ENCODE measurements at regions not wholly inside any gene's neighbourhood (a gene's known extent, or its start where the extent isn't known, plus 50 kb on each side); places are given as distances from the start of the nearest gene placed in this dataset.
"Not testable (repeated sequence)": the region's sequence is repeated elsewhere in the genome, so short reads cannot be mapped to it uniquely, and the experiment has no call there.

GRCh38 chr5:18395126-18396110 is 761.2 kb downstream of the TAF11L14 start:
- DNase-seq, result no peak
- Histone ChIP-seq H3K4me1 (no peaks in the 10 kb centered on the region), H3K27ac (no peak overlapping the region), H3K27me3 (no peaks in the 10 kb centered on the region), H3K9me3 (no peaks in the 10 kb centered on the region), H3K36me3 (no peaks in the 10 kb centered on the region), H3K4me3 (no peak overlapping the region)
- intact Hi-C loops (cut with DNase I; ENCODE audit: low total_unique reads), result no loop called here
- TF ChIP-seq POLR2A (IDR thresholded peaks at IDR 0.05) (no peak), CTCF (IDR thresholded peaks at IDR 0.05) (no peak)

- H3K27me3 ChIP-seq, result no peaks in the 10 kb centered on the region
- H3K4me1 ChIP-seq, result no peaks in the 10 kb centered on the region
- H3K9me3 ChIP-seq, result no peaks in the 10 kb centered on the region
- no peak overlapping the region for H3K27ac ChIP-seq
- H3K36me3 ChIP-seq, result no peaks in the 10 kb centered on the region
- DNase-seq, result no peak
- intact Hi-C loops (cut with DNase I; ENCODE audit: low total_unique reads), result no loop called here
- H3K4me3 ChIP-seq, result no peak overlapping the region
- TF ChIP-seq POLR2A (IDR thresholded peaks at IDR 0.05), result no peak
- TF ChIP-seq CTCF (IDR thresholded peaks at IDR 0.05), result no peak
These were observed 763.1 kb downstream of the TAF11L14 start for GRCh38 chr5:18397371-18397770.

- TF ChIP-seq CTCF (IDR thresholded peaks at IDR 0.05) (no peak), POLR2A (IDR thresholded peaks at IDR 0.05) (no peak)
- intact Hi-C loops (cut with DNase I; ENCODE audit: low total_unique reads), result no loop called here
These were observed 763.6 kb downstream of the TAF11L14 start for GRCh38 chr5:18397891-18398290.

GRCh38 chr5:18399461-18400327 is 765.4 kb downstream of the TAF11L14 start:
- H3K27me3 ChIP-seq; H3K27ac ChIP-seq; H3K4me1 ChIP-seq; H3K9me3 ChIP-seq; H3K36me3 ChIP-seq; DNase-seq; H3K4me3 ChIP-seq; intact Hi-C loops (cut with DNase I; ENCODE audit: low total_unique reads): not testable (repeated sequence)

More at GRCh38 chr5:18397891-18398290, 763.6 kb downstream of the TAF11L14 start:
- Histone ChIP-seq H3K9me3 (no peaks in the 10 kb centered on the region), H3K4me1 (no peaks in the 10 kb centered on the region), H3K4me3 (no peak overlapping the region), H3K27ac (no peak overlapping the region), H3K36me3 (no peaks in the 10 kb centered on the region), H3K27me3 (no peaks in the 10 kb centered on the region)
- DNase-seq, result no peak

- Histone ChIP-seq H3K4me3 (no peak overlapping the region), H3K27me3 (no peaks in the 10 kb centered on the region), H3K4me1 (no peaks in the 10 kb centered on the region), H3K9me3 (no peaks in the 10 kb centered on the region), H3K27ac (no peak overlapping the region), H3K36me3 (no peaks in the 10 kb centered on the region)
- no peak for TF ChIP-seq POLR2A (IDR thresholded peaks at IDR 0.05)
- no peak for TF ChIP-seq CTCF (IDR thresholded peaks at IDR 0.05)
- DNase-seq, result no peak
- intact Hi-C loops (cut with DNase I; ENCODE audit: low total_unique reads), result no loop called here
These were observed 768.9 kb downstream of the TAF11L14 start for GRCh38 chr5:18403141-18403540.

All from uterus (tissue), 3 donors.